ENCODE measurements at regions not wholly inside any gene's neighbourhood (a gene's known extent, or its start where the extent isn't known, plus 50 kb on each side); places are given as distances from the start of the nearest gene placed in this dataset.

- no peak overlapping the region for H3K27ac ChIP-seq
- TF ChIP-seq CTCF (conservative IDR thresholded peaks at IDR 0.05), result no peak
Measured at GRCh38 chr19:31502536-31503170, 153.4 kb upstream of the TSHZ3 start.

GRCh38 chr19:31503211-31503610, 154.0 kb upstream of the TSHZ3 start:
- H3K27ac ChIP-seq, result no peak overlapping the region
- no peak for TF ChIP-seq CTCF (conservative IDR thresholded peaks at IDR 0.05)

GRCh38 chr19:31504221-31504620, 155.0 kb upstream of the TSHZ3 start:
- no peak overlapping the region for H3K27ac ChIP-seq
- TF ChIP-seq CTCF (conservative IDR thresholded peaks at IDR 0.05), result no peak

GRCh38 chr19:31505596-31505910, 156.3 kb upstream of the TSHZ3 start:
- no peak overlapping the region for H3K27ac ChIP-seq
- TF ChIP-seq CTCF (conservative IDR thresholded peaks at IDR 0.05), result no peak

- no peak for TF ChIP-seq CTCF (conservative IDR thresholded peaks at IDR 0.05)
Measured at GRCh38 chr19:31506102-31506501, 156.9 kb upstream of the TSHZ3 start.

GRCh38 chr19:31510635-31511034, 161.4 kb upstream of the TSHZ3 start:
- H3K27ac ChIP-seq, result no peak overlapping the region
- no peak for TF ChIP-seq CTCF (conservative IDR thresholded peaks at IDR 0.05)

More at GRCh38 chr19:31506102-31506501, 156.9 kb upstream of the TSHZ3 start:
- no peak overlapping the region for H3K27ac ChIP-seq

GRCh38 chr19:31511098-31511497, 161.9 kb upstream of the TSHZ3 start:
- TF ChIP-seq CTCF (conservative IDR thresholded peaks at IDR 0.05), result no peak
- H3K27ac ChIP-seq, result no peak overlapping the region
